ENCODE measurements at regions not wholly inside any gene's neighbourhood (a gene's known extent, or its start where the extent isn't known, plus 50 kb on each side); places are given as distances from the start of the nearest gene placed in this dataset.
A peak's percentile ranks its signal among the peaks of the same experiment; 100 is the strongest.
"Not testable (repeated sequence)": the region's sequence is repeated elsewhere in the genome, so short reads cannot be mapped to it uniquely, and the experiment has no call there.

DNA sequence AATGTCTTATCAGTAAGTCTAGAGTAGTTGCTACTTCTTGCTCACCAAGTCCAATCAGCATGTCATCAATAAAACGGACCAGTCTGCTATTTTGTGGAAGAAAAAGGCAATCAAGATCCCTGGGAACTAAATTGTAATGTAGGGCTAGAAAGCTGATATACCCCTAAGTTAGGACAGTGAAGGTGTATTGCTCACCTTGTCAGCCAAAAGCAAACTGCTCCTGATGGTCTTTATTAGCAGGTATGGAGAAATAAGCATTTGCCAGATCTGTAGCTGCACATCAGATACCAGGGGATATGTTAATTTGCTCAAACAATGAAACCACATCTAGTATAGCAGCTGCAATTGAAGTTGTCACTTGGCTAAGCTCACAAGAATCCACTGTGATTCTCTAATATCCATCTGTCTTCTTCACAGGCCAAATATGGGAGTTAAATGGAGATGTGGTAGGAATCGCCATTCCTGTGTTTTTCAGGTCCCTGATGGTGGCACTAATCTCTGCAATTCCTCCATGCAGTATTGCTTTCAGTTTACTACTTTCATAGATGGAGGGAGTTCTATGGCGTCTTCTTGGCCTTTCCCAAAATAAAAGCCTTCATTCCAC lies 75.0 kb downstream of the TMEM237 start:
- DNase-seq, result no peak

DNA sequence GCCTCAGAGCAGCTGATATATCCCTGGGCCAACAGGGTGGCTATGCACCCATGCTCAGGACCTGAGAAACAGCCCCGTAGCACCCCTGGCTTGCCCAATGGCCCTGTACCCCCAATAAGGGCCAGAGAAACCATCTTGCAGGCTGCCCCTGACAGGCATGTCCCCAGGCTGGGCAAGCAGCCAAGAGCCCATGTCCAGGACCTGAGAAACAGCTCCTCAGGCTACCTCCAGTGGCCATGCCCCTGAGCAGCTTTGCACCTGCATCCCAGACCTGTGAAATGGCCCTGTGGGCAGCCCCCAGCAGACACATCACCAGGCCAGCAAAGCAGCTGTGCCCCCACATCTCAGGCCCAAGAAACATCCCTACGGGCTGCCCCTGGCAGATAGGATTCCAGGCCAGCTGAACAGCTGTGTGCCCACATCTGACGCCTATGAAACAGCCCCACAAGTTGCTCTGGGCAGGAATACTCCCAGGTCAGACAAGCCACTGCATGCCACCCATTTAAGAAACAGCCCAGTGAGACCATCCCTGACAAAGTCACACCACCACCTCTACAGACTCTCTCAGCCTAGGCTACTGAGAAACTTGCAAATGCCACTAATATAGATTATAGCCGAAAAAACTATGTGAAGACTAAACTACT lies 84.1 kb downstream of the TMEM237 start:
- DNase-seq, result no peak

DNA sequence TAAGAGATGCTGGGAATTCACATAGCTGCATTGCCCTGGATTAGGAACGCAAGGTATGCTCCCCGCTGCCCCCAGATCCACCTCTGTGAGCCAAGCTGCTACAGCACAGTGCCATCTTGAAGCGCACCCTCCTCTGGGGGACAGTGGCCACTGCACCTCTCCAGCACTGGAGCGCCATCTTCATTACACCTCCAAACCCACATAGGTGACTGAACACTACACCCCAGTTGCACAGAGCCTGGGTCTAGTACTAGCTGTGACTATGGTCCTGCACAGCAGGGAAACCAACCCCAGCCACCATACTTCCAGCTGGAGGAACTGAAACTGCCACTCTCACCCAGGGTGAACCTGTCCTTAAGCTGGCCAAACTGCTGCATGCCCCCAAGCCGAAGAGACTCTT lies 84.6 kb downstream of the TMEM237 start:
- no peak for DNase-seq

- DNase-seq, result no peak
These were observed 85.1 kb downstream of the TMEM237 start for GRCh38 chr2:201558232-201558631.

GRCh38 chr2:201551901-201552300 lies 91.4 kb downstream of the TMEM237 start:
- DNase-seq, result no peak

DNA sequence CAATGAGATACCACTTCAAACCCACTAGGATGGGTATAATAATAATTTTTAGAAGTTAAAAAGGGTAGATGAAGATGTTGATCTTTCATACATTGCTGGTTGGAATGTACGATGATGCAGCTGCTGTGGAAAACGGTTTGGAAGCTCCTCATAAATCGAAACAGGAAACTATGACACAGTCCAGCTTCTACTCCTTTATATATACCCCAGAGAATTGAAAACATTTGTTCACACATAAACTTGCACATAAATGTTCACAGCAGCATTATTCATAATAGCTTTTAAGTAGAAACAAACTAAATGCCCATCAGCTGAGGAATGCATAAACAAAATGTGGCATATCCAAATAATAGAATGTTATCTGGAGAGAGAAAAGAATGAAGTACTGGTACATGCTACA lies 95.0 kb downstream of the STRADB start:
- no peak for DNase-seq

GRCh38 chr2:201542291-201542690 lies 90.8 kb downstream of the STRADB start:
- DNase-seq, result no peak

GRCh38 chr2:201539271-201539670 lies 87.7 kb downstream of the STRADB start:
- not testable (repeated sequence) for DNase-seq

DNA sequence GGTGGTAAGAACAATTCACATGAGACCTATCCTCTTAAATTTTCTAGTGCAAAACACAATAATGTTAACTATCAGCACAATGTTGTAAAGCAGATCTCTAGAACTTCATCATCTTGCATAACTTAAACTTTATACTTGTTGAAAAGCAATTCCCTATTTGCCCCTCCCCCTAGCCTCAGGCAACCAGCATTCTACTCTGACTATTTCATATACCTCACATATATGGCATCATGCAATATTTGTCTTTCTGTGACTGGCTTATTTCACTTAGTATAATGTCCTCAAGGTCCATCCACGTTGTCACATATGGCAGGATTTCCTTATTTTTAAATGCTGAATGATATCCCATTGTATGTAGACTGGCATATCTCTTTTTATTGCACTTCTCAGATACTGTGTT lies 86.5 kb downstream of the STRADB start:
- no peak for DNase-seq

- no peak for DNase-seq
These were observed 85.2 kb downstream of the STRADB start for GRCh38 chr2:201536754-201537153.

DNA sequence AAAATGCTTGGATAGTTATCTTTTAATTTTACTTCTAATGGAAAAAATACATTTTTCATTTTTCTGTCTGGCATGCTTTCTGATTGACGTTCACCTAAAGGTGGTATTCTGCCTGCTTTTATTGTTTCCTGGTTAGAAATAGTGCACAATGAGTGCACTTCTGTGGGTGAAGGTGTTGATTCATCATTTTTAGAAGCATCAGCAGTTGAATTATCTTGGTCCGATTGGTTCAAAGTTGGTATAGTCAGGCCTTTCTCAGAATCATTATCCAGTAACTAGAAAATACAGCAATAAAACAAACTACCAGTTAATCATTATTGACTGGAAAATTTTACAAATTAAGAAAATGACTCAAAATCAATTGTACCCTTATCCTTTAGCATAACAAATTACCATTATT lies 84.5 kb downstream of the STRADB start:
- no peak for DNase-seq

- DNase-seq, result peak; percentile 90
These were observed 81.3 kb downstream of the STRADB start for GRCh38 chr2:201532686-201533304.

Data from activated CD4-positive, alpha-beta T cell treated with anti-CD3 and anti-CD28 coated beads, Interleukin-2, amount 50 U/mL, for 16 hours (primary cell).